GM23338 (cell line): ENCODE measurements at regions not wholly inside any gene's neighbourhood (a gene's known extent, or its start where the extent isn't known, plus 50 kb on each side); places are given as distances from the start of the nearest gene placed in this dataset.

Experiments used
- ATAC-seq: fragments of 200-7000 bp; cut with Tn5 transposase; 3 replicates; pipeline ENCODE4 v1.9.1; 2020
- DNase-seq: peaks from one replicate; pipeline ENCODE4 v3.0.0-alpha.2; 2015; ENCODE audit warnings: low spot score
- H2AFZ ChIP-seq: fragments of 200-600 bp; sonication (generic); 2 replicates; pipeline ENCODE4 v1.8.0; 2016; ENCODE audit warnings: antibody characterized with exemption, mild to moderate bottlenecking, moderate library complexity
- H3F3A ChIP-seq: fragments of 200-600 bp; sonication (generic); replicated peaks from 2 replicates; pipeline ENCODE4 v1.8.0; 2017; ENCODE audit warnings: antibody characterized with exemption, mixed run types, low read depth
- H3K27ac ChIP-seq: fragments of 200-600 bp; sonication (generic); 2 replicates; pipeline ENCODE4 v1.6.1; 2016; ENCODE audit warnings: low read depth
- H3K27me3 ChIP-seq: fragments of 200-600 bp; sonication (generic); 2 replicates; pipeline ENCODE4 v1.8.0; 2016; ENCODE audit warnings: mild to moderate bottlenecking, mixed run types, moderate library complexity; ENCODE audit not compliant: insufficient read depth
- H3K36me3 ChIP-seq: fragments of 200-600 bp; sonication (generic); 2 replicates; pipeline ENCODE4 v1.8.0; 2016; ENCODE audit warnings: mild to moderate bottlenecking; ENCODE audit not compliant: insufficient read depth
- H3K4me1 ChIP-seq: fragments of 200-600 bp; sonication (generic); 2 replicates; pipeline ENCODE4 v1.8.0; 2016; ENCODE audit warnings: mild to moderate bottlenecking, moderate library complexity; ENCODE audit not compliant: insufficient read depth
- H3K4me2 ChIP-seq: fragments of 200-600 bp; sonication (generic); 2 replicates; pipeline ENCODE4 v1.7.1; 2017; ENCODE audit warnings: mixed run types
- H3K4me3 ChIP-seq: fragments of 200-600 bp; sonication (generic); 2 replicates; pipeline ENCODE4 v1.6.1; 2016; ENCODE audit warnings: mixed run types
- H3K79me2 ChIP-seq: fragments of 200-600 bp; sonication (generic); replicated peaks from 2 replicates; pipeline ENCODE4 v1.8.0; 2017; ENCODE audit warnings: mild to moderate bottlenecking; ENCODE audit not compliant: insufficient read depth
- H3K9me2 ChIP-seq: fragments of 200-600 bp; sonication (generic); 2 replicates; pipeline ENCODE4 v1.8.0; 2017; ENCODE audit not compliant: insufficient read depth
- H4K20me1 ChIP-seq: fragments of 200-600 bp; sonication (generic); replicated peaks from 2 replicates; pipeline ENCODE4 v1.8.0; 2017; ENCODE audit warnings: mild to moderate bottlenecking; ENCODE audit not compliant: insufficient read depth
- H3K27ac Mint-ChIP-seq: 2 replicates; pipeline ENCODE4 v1.8.0; 2020; ENCODE audit warnings: inconsistent platforms, mild to moderate bottlenecking, moderate library complexity, mixed read lengths
- H3K27me3 Mint-ChIP-seq: 3 replicates; pipeline ENCODE4 v1.8.0; 2022; ENCODE audit warnings: low read depth, mild to moderate bottlenecking, moderate library complexity, mixed read lengths, inconsistent platforms; ENCODE audit not compliant: insufficient read depth, poor library complexity
- H3K36me3 Mint-ChIP-seq: 3 replicates; pipeline ENCODE4 v1.8.0; 2021; ENCODE audit warnings: low read depth, mild to moderate bottlenecking, inconsistent platforms, moderate library complexity, mixed read lengths
- H3K4me1 Mint-ChIP-seq: 3 replicates; pipeline ENCODE4 v1.8.0; 2020; ENCODE audit warnings: mild to moderate bottlenecking, inconsistent platforms, mixed read lengths
- H3K4me3 Mint-ChIP-seq: 3 replicates; pipeline ENCODE4 v1.8.0; 2021; ENCODE audit warnings: moderate library complexity, mild to moderate bottlenecking, inconsistent platforms, mixed read lengths
- H3K9me3 Mint-ChIP-seq: 3 replicates; pipeline ENCODE4 v1.8.0; 2020; ENCODE audit warnings: moderate library complexity, mild to moderate bottlenecking, inconsistent platforms, mixed read lengths
- CREB1 ChIP-seq: fragments of 250-450 bp; sonication (Bioruptor Pico); IDR thresholded peaks from 2 replicates; pipeline ENCODE4 v1.5.0; 2020; ENCODE audit warnings: low read depth, mild to moderate bottlenecking, moderate library complexity
- ETS1 ChIP-seq: IDR thresholded peaks from 2 replicates; pipeline ENCODE4 v1.6.1; 2016; ENCODE audit warnings: antibody characterized with exemption
- EZH2 ChIP-seq: fragments of 200-600 bp; sonication (generic); IDR thresholded peaks from one replicate; pipeline ENCODE4 v1.8.0; 2017; ENCODE audit warnings: antibody characterized with exemption, mild to moderate bottlenecking, low read depth; ENCODE audit not compliant: unreplicated experiment
- EZH2phosphoT487 ChIP-seq: fragments of 200-600 bp; sonication (generic); IDR thresholded peaks from one replicate; pipeline ENCODE4 v1.8.1; 2018; ENCODE audit warnings: antibody characterized with exemption; ENCODE audit not compliant: unreplicated experiment
- NANOG ChIP-seq: IDR thresholded peaks from 2 replicates; pipeline ENCODE4 v1.6.1; 2016; ENCODE audit warnings: antibody characterized with exemption, borderline replicate concordance
- POLR2AphosphoS5 ChIP-seq: IDR thresholded peaks from 2 replicates; pipeline ENCODE4 v1.6.1; 2016; ENCODE audit warnings: antibody characterized with exemption, low read depth
- REST ChIP-seq: IDR thresholded peaks from one replicate; pipeline ENCODE4 v1.6.1; 2018; ENCODE audit warnings: antibody characterized with exemption; ENCODE audit not compliant: unreplicated experiment
- STAT1 ChIP-seq: IDR thresholded peaks from one replicate; pipeline ENCODE4 v1.6.1; 2016; ENCODE audit warnings: antibody characterized with exemption; ENCODE audit not compliant: unreplicated experiment
- ZNF114 ChIP-seq: fragments of 250-450 bp; sonication (Bioruptor Pico); IDR thresholded peaks from 2 replicates; pipeline ENCODE4 v1.5.0; 2020; ENCODE audit warnings: mild to moderate bottlenecking, moderate library complexity
- ZNF331 ChIP-seq: fragments of 250-450 bp; sonication (Bioruptor Pico); IDR thresholded peaks from 2 replicates; pipeline ENCODE4 v1.5.0; 2020; ENCODE audit warnings: low read depth, mild to moderate bottlenecking, moderate library complexity

- Mint-ChIP-seq H3K27ac (no peak overlapping the region), H3K9me3 (no peaks in the 10 kb centered on the region), H3K4me1 (peaks cover 23% of the 10 kb centered on the region), H3K36me3 (no peaks in the 10 kb centered on the region), H3K27me3 (peaks cover 3% of the 10 kb centered on the region), H3K4me3 (no peak overlapping the region)
- Histone ChIP-seq H3K4me2 (no peak overlapping the region), H3K79me2 (no peaks in the 10 kb centered on the region), H3K4me3 (no peak overlapping the region), H2AFZ (0 out of 2 replicates have a peak overlapping the region, but pooled peaks have one; percentile 18), H3K27ac (no peak overlapping the region), H3F3A (no peaks in the 10 kb centered on the region), H4K20me1 (no peaks in the 10 kb centered on the region), H3K27me3 (no peaks in the 10 kb centered on the region), H3K36me3 (no peaks in the 10 kb centered on the region), H3K9me2 (no peaks in the 10 kb centered on the region), H3K4me1 (peaks cover 8% of the 10 kb centered on the region; the same call in 1 of the 2 replicates)
- ATAC-seq (no peak), DNase-seq (no peak)
- no peak for TF ChIP-seq CREB1 (CRISPR knock-in tag)
- TF ChIP-seq NANOG, result no peak
- TF ChIP-seq ETS1, result no peak
- no peak for TF ChIP-seq REST
- no peak for TF ChIP-seq POLR2AphosphoS5
- no peak for TF ChIP-seq EZH2phosphoT487
- TF ChIP-seq ZNF114 (CRISPR knock-in tag), result no peak
- no peak for TF ChIP-seq STAT1
- no peak for TF ChIP-seq EZH2
- no peak for TF ChIP-seq ZNF331
Observed at GRCh38 chr1:8205771-8206170, 112.1 kb upstream of the SLC45A1 start.

- Histone ChIP-seq H4K20me1 (no peaks in the 10 kb centered on the region), H3K4me2 (no peak overlapping the region), H3K36me3 (no peaks in the 10 kb centered on the region), H3K79me2 (no peaks in the 10 kb centered on the region), H3K4me3 (no peak overlapping the region), H3K4me1 (peaks cover 8% of the 10 kb centered on the region; the same call in 1 of the 2 replicates), H3F3A (no peaks in the 10 kb centered on the region), H2AFZ (no peak overlapping the region), H3K9me2 (no peaks in the 10 kb centered on the region), H3K27me3 (no peaks in the 10 kb centered on the region), H3K27ac (no peak overlapping the region)
- ATAC-seq (no peak), DNase-seq (no peak)
- TF ChIP-seq STAT1 (no peak), ZNF331 (no peak), NANOG (no peak), ETS1 (no peak), ZNF114 (CRISPR knock-in tag) (no peak), EZH2phosphoT487 (no peak)
- H3K9me3 Mint-ChIP-seq, result no peaks in the 10 kb centered on the region
- no peak overlapping the region for H3K4me3 Mint-ChIP-seq
- no peak overlapping the region for H3K27ac Mint-ChIP-seq
- H3K36me3 Mint-ChIP-seq, result no peaks in the 10 kb centered on the region
- H3K4me1 Mint-ChIP-seq, result peaks cover 19% of the 10 kb centered on the region
- peaks cover 5% of the 10 kb centered on the region for H3K27me3 Mint-ChIP-seq
Observed at GRCh38 chr1:8204826-8205225, 113.1 kb upstream of the SLC45A1 start.
